HG02852 (cell line): ENCODE measurements at regions not wholly inside any gene's neighbourhood (a gene's known extent, or its start where the extent isn't known, plus 50 kb on each side); places are given as distances from the start of the nearest gene placed in this dataset.
"Not testable (repeated sequence)": the region's sequence is repeated elsewhere in the genome, so short reads cannot be mapped to it uniquely, and the experiment has no call there.

Experiments used
- ATAC-seq: cut with Tn5 transposase; IDR thresholded peaks from one replicate; pipeline ENCODE4 v1.9.1; 2021; ENCODE audit warnings: mild to moderate bottlenecking, moderate library complexity; ENCODE audit not compliant: unreplicated experiment

- ATAC-seq, result not testable (repeated sequence)
Measured at GRCh38 chr20:19921829-19922228, 95.3 kb upstream of the NAA20 start.

DNA sequence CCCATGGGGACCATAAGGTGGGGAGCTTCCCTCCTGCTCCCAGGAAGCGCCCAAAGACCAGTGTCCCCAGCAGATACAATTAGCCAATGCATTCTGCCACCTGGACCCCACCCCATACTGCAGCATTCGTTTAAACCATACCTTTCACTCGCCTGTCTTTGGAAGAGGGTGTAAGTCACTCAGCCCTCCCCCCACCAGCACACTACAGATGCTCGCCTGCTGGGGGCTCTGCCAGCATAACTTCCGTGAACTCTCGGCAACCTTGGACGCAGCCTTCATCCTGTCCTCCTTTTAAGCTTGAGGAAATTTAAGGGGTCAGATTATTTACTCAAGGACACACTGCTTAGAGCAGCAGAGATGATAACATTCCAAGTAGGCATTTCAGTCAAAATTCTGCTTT is 94.4 kb upstream of the NAA20 start:
- ATAC-seq, result no peak

- ATAC-seq, result no peak
Measured at GRCh38 chr20:19923762-19924161, 93.4 kb upstream of the NAA20 start.

DNA sequence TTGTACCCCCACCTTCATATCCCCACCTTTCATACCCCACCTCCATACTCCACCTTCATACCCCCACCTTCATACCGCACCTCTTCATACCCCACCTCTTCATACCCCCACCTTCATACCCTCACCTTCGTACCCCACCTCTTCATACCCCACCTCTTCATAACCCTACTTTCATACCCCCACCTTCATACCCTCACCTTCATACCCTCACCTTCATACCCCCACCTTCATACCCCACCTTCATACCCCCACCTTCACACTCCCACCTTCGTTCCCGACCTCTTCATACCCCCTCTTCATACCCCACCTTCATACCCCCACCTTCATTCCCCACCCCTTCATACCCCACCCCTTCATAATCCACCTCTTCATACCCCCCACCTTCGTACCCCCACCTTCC is 92.9 kb upstream of the NAA20 start:
- ATAC-seq, result no peak

- no peak for ATAC-seq
Measured at GRCh38 chr20:19926591-19926990, 90.6 kb upstream of the NAA20 start.

DNA sequence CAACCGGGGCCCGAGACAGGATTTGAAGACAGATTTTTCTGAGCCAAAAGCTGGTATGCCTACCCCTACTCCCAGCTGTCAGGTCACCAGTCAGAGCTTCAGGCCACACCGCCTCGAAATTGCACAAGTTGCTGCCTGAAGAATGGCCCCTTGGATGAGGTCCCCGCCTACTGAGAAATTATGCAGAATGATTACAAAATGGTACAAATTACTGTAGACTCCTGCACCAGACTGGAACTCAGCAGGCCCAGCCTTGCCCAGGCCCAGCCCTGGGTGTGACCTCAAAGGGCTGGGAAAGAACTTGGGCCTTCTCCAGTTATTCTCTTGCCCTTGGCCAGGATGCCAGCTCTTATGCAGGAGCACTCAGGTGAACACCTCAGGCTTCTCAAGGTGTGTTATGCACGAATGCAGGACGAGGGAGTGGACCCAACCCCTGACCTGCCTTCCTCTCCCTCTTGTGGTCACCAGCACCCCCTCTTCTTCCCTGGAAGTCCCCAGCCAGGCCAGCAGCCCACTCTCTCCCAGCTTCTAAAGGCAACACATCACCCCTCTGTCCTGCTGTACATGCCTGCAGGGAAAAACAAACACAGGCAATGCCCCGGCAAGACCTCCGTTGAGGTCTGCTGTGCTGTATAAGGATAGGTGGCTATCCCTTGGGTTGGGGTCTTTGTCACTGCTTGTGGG is 88.7 kb upstream of the NAA20 start:
- ATAC-seq, result no peak

DNA sequence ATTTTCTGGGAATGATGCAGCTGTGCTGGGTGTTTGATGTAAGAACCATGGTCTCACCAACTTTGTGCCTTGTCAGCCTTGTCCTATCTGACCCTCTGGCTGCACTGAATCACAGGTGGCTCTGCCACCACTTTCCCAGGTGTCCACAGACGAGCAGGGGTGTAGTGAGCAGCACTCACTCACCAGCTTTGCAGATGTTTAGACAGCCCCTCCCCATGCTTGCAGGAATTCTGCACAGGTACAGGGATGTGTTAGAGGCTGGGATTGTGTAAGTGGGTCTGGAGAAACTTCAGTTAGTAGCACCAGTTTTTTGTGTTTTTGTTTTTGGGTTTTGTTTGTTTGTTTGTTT is 88.2 kb upstream of the NAA20 start:
- no peak for ATAC-seq

GRCh38 chr20:19929481-19930145 is 87.5 kb upstream of the NAA20 start:
- ATAC-seq, result no peak

GRCh38 chr20:19930426-19930825 is 86.7 kb upstream of the NAA20 start:
- no peak for ATAC-seq

- no peak for ATAC-seq
Measured at GRCh38 chr20:19932170-19932667, 84.9 kb upstream of the NAA20 start.

GRCh38 chr20:19934792-19935491 is 82.2 kb upstream of the NAA20 start:
- ATAC-seq, result no peak

GRCh38 chr20:19935842-19936241 is 81.3 kb upstream of the NAA20 start:
- no peak for ATAC-seq

DNA sequence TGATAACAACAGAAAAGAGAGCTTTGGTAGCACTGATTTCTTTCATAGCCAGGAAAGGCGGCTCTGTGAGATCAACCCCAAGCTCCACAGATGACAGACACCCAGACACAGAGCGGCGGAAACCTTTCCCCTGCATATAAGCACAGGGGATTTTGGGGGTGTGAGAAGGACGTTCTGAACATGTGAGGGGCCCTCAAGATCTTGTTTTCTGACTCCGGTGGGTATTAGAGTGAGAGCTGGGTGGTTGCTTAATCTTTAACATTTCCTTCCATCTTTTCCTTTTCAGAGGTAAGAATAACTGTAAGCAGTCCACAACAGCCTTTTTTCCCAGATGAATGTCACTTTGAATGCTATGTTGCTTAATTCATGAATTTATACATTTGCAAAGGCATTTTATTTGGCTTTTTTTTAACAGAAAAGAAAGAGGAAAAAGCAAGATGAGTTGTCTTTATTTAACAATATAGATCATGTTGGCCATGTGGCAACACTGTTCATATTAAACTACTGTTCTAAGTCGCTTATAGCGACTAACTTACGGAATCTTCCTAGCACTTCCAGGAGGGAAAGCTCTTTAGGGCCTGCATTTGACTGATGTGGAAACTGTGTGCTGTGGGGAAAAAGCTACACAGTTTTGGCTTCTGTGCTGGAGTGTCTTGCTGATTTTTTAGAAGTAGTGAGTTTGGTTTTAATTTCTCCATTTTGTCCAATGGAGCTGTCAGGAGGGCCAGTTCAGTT is 80.5 kb upstream of the NAA20 start:
- ATAC-seq, result no peak

- ATAC-seq, result peak; percentile 21
Measured at GRCh38 chr20:19937218-19937617, 79.9 kb upstream of the NAA20 start.

- peak; percentile 81 for ATAC-seq
Measured at GRCh38 chr20:19937651-19938420, 79.3 kb upstream of the NAA20 start.

DNA sequence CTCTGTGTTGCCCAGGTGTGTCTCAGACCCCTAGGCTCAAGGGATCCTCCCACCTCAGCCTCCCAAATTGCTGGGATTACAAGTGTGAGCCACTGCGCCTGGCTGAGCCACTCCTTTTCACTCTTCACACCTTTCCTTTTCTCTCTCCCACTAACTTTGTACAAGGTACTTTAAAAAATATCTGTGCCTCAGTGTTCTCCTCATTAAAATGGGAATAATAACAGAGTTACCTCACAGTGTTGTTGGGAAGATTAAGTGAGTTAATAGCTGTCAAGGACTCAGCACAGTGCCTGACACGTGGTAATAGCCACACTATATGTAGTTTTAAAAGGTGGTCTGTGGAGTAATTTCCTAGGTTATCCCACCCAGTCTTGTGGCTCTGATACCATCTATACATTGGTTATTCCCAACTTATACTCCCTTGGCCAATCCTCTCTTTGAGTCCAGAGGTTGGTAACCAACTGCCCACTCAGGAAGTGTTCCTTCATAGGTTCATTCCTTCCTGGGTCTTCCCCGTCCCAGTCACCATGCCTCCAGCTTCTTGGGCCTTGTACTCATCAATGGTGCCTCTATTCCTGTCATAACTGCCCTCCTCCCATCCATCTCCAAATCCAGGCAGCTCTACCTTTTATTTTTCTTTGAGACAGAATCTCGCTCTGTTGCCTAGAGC is 78.6 kb upstream of the NAA20 start:
- no peak for ATAC-seq

DNA sequence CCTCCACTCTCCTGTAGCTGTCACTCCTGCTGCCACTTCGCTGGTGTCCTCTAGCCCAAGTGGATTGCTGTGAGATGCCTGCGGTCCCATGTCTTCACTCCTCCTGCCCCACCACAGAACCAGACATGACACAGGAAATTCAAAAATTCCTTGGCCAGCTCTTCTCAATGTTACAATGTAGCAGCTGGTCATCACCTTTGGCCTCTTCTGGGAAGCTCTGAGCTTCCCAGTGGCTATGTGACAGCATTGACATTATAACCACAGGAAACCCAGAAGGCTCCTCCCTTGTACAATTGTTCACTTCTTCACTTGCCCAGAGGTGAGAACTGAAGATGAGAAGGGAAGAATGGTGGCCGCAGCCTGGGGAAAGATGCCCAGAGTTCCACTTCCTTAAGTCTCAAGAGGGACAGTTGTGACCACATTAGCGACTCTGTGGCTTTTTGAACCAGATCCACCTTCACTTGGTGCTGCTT is 76.1 kb upstream of the NAA20 start:
- ATAC-seq, result no peak

- ATAC-seq, result no peak
Measured at GRCh38 chr20:19942611-19943010, 74.6 kb upstream of the NAA20 start.

DNA sequence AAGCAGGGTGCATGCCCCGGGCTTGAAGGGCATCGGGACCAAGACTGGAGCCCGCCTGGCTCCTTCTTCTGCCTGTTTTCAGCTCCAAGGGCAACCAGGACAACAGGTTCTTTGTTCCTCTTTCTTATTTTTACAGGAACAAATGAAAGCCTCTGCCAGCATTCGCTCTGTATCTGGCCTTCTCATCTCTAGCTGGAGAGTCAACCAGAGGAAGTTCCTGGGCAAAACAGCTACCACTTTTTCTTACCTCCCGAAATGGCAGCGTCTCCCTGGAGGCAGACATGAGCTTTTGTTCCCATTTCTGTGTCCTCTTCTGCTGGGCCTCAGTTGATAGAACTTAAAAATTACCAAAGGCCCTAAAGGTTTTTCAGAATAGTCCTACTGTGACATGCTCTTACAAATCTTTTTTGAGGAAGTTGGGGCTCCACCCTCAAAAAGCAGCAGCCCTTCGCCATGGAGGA is 74.1 kb upstream of the NAA20 start:
- ATAC-seq, result no peak
